ENCODE measurements at regions not wholly inside any gene's neighbourhood (a gene's known extent, or its start where the extent isn't known, plus 50 kb on each side); places are given as distances from the start of the nearest gene placed in this dataset.
"Not testable (repeated sequence)": the region's sequence is repeated elsewhere in the genome, so short reads cannot be mapped to it uniquely, and the experiment has no call there.

DNA sequence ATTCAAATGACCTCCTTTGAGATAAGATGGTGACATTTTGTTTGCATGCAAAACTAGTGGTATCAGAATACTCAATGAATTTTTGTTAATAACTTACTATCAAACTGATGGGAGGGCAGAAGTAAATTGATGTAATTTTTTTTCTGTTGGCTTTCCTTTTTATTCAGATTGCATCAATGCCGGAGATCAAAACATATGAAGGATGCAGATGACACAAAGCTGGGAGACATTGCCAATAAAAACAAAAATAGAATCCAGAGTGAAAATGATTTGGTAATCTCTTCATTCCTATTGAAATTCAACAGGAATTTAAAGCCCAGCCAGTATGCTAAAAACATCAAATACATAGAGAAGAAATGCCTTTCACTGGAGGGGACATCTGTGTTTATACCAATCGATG lies 1655.3 kb upstream of the C9orf72 start:
- Histone ChIP-seq H3K36me3 (ENCODE audit: insufficient read depth, low read depth, low read length) (no peaks in the 10 kb centered on the region), H3K4me1 (ENCODE audit: insufficient read depth, low read length) (no peaks in the 10 kb centered on the region), H3K27ac (ENCODE audit: low read length) (no peak overlapping the region), H3K4me3 (ENCODE audit: low read length) (no peak overlapping the region), H3K9ac (ENCODE audit: low read depth, low read length) (no peak overlapping the region), H3K27me3 (ENCODE audit: insufficient read depth, low read length) (no peaks in the 10 kb centered on the region), H3K9me3 (ENCODE audit: insufficient read depth, low read depth, low read length) (no peaks in the 10 kb centered on the region)

DNA sequence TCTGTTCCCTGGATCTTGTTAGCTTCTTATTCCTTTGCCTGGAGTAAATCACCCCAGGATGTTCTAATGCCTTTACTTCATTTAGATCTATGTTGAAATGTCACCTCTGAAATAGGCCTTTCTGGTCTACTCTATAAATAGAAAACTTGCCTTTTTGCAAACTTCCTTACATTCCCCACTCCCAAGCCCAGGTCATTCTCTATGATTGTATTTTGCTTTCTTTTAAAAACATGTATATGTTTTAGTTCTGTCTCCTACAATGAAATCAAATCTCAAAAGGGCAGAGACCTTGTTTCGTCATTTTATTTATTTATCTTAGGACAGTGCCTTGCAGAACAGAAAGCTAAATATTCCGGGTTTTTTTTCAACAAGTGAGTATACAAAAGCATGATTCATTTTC lies 1657.7 kb upstream of the C9orf72 start:
- no peaks in the 10 kb centered on the region for H3K9me3 ChIP-seq (ENCODE audit: insufficient read depth, low read depth, low read length)

DNA sequence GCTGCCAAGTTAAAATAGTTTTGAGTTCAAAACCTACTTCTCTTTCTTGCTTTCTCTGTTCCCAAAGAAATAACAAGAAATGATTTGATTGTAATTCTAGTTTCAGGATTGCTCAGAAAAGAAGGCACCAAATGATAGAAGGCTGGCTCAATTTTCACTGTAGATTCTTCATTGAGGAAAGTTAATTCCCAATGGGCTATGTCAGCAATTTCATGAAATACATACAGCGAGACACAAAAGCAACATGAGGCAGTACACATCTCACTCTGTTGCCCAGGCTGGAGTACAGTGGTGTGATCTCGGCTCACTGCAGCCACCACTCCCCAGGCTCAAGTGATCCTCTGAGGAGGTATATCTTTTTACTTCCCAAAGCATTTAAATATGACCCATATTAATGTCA lies 1659.9 kb upstream of the C9orf72 start:
- no peak overlapping the region for H3K9ac ChIP-seq (ENCODE audit: low read depth, low read length)
- H3K36me3 ChIP-seq (ENCODE audit: insufficient read depth, low read depth, low read length): no peaks in the 10 kb centered on the region
- H3K4me1 ChIP-seq (ENCODE audit: insufficient read depth, low read length): no peaks in the 10 kb centered on the region
- H3K27ac ChIP-seq (ENCODE audit: low read length): no peak overlapping the region
- H3K27me3 ChIP-seq (ENCODE audit: insufficient read depth, low read length): no peaks in the 10 kb centered on the region
- no peaks in the 10 kb centered on the region for H3K9me3 ChIP-seq (ENCODE audit: insufficient read depth, low read depth, low read length)
- H3K4me3 ChIP-seq (ENCODE audit: low read length): no peak overlapping the region

More for the DNA sequence above, 1657.7 kb upstream of the C9orf72 start:
- no peaks in the 10 kb centered on the region for H3K36me3 ChIP-seq (ENCODE audit: insufficient read depth, low read depth, low read length)
- H3K27me3 ChIP-seq (ENCODE audit: insufficient read depth, low read length): no peaks in the 10 kb centered on the region
- H3K4me3 ChIP-seq (ENCODE audit: low read length): no peak overlapping the region
- H3K4me1 ChIP-seq (ENCODE audit: insufficient read depth, low read length): no peaks in the 10 kb centered on the region
- H3K27ac ChIP-seq (ENCODE audit: low read length): no peak overlapping the region
- no peak overlapping the region for H3K9ac ChIP-seq (ENCODE audit: low read depth, low read length)

DNA sequence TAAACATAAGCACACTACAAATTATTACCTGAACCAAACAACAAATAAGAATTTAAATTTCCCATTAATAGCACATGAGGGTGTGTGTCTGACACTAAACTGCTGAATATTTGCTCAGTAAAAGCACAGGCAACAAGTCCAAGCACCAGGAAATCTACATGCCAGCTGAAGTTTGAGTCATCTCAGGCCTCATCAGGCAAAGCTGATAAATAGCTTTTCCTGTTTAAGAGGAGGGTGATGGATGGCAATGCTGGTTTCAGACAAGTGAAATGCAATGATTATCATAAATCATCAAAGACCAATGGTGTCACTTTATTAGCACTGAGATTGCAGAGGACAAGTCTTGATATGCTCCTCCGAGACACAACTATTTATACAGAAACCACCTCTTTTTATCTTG lies 1668.0 kb upstream of the C9orf72 start:
- Histone ChIP-seq H3K9me3 (ENCODE audit: insufficient read depth, low read depth, low read length) (no peaks in the 10 kb centered on the region), H3K27ac (ENCODE audit: low read length) (no peak overlapping the region), H3K4me1 (ENCODE audit: insufficient read depth, low read length) (no peaks in the 10 kb centered on the region)

DNA sequence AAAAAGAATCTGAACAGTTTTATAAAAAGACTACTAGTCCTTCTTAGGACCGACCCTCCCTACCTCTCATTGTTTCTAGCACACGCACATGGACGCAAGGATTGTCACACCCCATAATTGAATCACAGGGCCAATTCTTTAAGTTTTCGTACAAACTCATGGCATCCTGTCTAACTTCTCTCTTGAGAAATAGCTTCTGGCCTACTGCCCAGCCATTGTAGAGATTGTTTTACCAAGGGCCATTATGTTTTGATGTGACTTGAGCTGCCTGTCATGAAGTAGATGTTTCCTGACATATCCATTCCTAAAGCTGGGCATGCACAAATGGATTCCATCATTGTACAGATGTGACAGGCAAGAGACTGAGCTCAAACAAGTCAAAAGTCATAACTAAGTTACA lies 1672.1 kb upstream of the C9orf72 start:
- Histone ChIP-seq H3K27ac (ENCODE audit: low read length) (no peak overlapping the region), H3K27me3 (ENCODE audit: insufficient read depth, low read length) (no peaks in the 10 kb centered on the region), H3K9ac (ENCODE audit: low read depth, low read length) (no peak overlapping the region), H3K4me3 (ENCODE audit: low read length) (no peak overlapping the region), H3K36me3 (ENCODE audit: insufficient read depth, low read depth, low read length) (no peaks in the 10 kb centered on the region), H3K9me3 (ENCODE audit: insufficient read depth, low read depth, low read length) (no peaks in the 10 kb centered on the region), H3K4me1 (ENCODE audit: insufficient read depth, low read length) (no peaks in the 10 kb centered on the region)

More for the DNA sequence above, 1668.0 kb upstream of the C9orf72 start:
- Histone ChIP-seq H3K36me3 (ENCODE audit: insufficient read depth, low read depth, low read length) (no peaks in the 10 kb centered on the region), H3K9ac (ENCODE audit: low read depth, low read length) (no peak overlapping the region), H3K27me3 (ENCODE audit: insufficient read depth, low read length) (no peaks in the 10 kb centered on the region), H3K4me3 (ENCODE audit: low read length) (no peak overlapping the region)

DNA sequence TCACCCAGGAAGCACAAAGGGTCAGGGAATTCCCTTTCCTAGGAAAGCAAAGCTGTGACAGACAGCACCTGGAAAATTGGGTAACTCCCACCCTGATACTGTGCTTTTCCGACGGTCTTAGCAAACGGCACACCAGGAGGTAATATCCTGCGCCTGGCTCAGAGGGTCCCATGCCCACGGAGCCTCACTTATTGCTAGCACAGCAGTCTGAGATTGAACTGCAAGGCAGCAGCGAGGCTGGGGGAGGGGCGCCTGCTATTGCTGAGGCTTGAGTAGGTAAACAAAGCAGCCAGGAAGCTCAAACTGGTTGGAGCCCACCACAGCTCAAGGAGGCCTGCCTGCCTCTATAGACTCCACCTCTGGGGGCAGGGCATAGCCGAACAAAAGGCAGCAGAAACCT lies 1697.1 kb upstream of the C9orf72 start:
- H3K27ac ChIP-seq (ENCODE audit: low read length); H3K36me3 ChIP-seq (ENCODE audit: insufficient read depth, low read depth, low read length); H3K4me3 ChIP-seq (ENCODE audit: low read length); H3K4me1 ChIP-seq (ENCODE audit: insufficient read depth, low read length); H3K9ac ChIP-seq (ENCODE audit: low read depth, low read length); H3K27me3 ChIP-seq (ENCODE audit: insufficient read depth, low read length); H3K9me3 ChIP-seq (ENCODE audit: insufficient read depth, low read depth, low read length): not testable (repeated sequence)

DNA sequence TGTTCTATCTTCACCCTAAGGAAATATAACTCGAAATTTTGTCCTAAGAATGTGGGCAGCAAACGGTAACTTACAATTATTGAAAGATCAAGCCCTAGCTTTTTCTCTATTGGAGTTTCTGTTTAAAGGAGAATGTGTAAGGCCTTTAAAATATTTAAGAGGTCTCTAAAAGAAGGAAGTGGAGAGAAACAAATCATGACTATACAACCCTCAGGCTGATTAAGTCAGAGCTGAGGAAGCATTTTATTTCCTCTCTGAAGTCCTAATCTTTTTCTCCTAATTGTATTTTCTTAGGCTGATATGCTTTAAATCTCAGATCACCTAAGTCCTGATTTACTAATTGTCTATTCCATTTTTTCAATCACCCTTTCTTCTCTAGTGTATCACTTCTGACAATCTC lies 1708.8 kb upstream of the C9orf72 start:
- Histone ChIP-seq H3K27me3 (ENCODE audit: insufficient read depth, low read length) (no peaks in the 10 kb centered on the region), H3K9me3 (ENCODE audit: insufficient read depth, low read depth, low read length) (no peaks in the 10 kb centered on the region), H3K4me3 (ENCODE audit: low read length) (no peak overlapping the region), H3K4me1 (ENCODE audit: insufficient read depth, low read length) (no peaks in the 10 kb centered on the region; the same call in 1 of the 2 replicates), H3K27ac (ENCODE audit: low read length) (no peak overlapping the region), H3K9ac (ENCODE audit: low read depth, low read length) (no peak overlapping the region), H3K36me3 (ENCODE audit: insufficient read depth, low read depth, low read length) (no peaks in the 10 kb centered on the region)

DNA sequence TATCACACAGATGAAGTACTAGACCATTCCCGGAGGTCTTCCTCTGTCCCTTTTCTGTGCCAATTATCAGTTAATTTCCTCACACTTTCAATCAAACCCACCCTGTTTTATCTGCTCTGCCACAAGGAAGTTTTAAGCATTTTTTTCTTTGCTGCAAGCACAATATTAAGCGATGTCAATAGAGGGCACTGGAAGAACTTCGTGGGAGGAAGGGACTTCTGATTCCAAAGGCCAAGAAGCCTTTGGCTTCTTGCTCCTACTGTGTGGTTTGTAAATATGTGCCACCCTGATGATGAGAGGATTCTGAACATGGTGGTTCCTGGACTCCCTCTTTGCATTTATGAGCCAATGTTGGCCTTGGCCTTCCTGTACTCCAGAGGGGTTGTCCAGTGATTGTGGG lies 1712.5 kb upstream of the C9orf72 start:
- Histone ChIP-seq H3K9me3 (ENCODE audit: insufficient read depth, low read depth, low read length) (no peaks in the 10 kb centered on the region), H3K27ac (ENCODE audit: low read length) (no peak overlapping the region), H3K4me1 (ENCODE audit: insufficient read depth, low read length) (no peaks in the 10 kb centered on the region; the same call in 1 of the 2 replicates), H3K4me3 (ENCODE audit: low read length) (no peak overlapping the region), H3K36me3 (ENCODE audit: insufficient read depth, low read depth, low read length) (no peaks in the 10 kb centered on the region), H3K9ac (ENCODE audit: low read depth, low read length) (no peak overlapping the region), H3K27me3 (ENCODE audit: insufficient read depth, low read length) (no peaks in the 10 kb centered on the region)

DNA sequence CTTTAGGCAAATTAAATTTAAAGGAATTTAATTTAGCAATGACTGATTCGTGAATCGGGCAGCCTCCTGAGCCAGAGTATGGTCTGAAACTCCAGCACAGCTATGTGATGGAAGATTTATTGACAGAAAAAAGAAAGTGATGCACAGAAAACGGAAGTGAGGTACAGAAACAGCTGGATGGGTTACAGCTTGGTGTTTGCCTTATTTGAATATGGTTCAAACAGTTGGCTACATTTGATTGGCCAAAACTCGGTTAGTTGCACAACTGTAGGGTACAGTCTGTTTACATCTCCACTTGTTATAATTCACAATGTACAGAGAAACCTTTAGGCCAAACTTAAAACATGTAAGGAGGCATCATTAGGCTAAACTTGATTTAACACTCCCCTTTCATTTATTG lies 1716.1 kb upstream of the C9orf72 start:
- Histone ChIP-seq H3K36me3 (ENCODE audit: insufficient read depth, low read depth, low read length) (no peaks in the 10 kb centered on the region), H3K27ac (ENCODE audit: low read length) (no peak overlapping the region), H3K27me3 (ENCODE audit: insufficient read depth, low read length) (no peaks in the 10 kb centered on the region), H3K4me3 (ENCODE audit: low read length) (no peak overlapping the region), H3K9ac (ENCODE audit: low read depth, low read length) (no peak overlapping the region), H3K4me1 (ENCODE audit: insufficient read depth, low read length) (no peaks in the 10 kb centered on the region; the same call in 1 of the 2 replicates), H3K9me3 (ENCODE audit: insufficient read depth, low read depth, low read length) (peaks cover 10% of the 10 kb centered on the region; the same call in 1 of the 2 replicates)

DNA sequence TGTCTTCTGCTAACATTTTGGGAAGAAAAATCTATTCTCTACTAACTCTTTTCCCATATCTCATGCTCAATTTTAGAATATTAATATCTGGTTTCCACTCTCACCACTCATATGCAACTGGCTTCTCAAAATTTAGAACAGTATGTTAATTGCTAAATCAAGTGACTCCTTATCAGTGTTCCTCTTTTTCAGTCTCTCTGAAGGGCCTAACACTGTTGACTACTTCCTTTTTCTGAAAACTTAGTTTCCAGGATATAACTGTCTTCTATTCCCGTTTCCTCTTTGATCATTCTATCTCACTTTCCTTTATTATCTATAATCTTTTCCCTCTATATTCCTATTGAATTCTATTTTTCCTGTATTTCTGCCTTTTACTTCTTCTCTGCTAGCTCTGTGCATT lies 1717.2 kb upstream of the C9orf72 start:
- Histone ChIP-seq H3K9ac (ENCODE audit: low read depth, low read length) (no peak overlapping the region), H3K4me1 (ENCODE audit: insufficient read depth, low read length) (no peaks in the 10 kb centered on the region; the same call in 1 of the 2 replicates), H3K27ac (ENCODE audit: low read length) (no peak overlapping the region)

DNA sequence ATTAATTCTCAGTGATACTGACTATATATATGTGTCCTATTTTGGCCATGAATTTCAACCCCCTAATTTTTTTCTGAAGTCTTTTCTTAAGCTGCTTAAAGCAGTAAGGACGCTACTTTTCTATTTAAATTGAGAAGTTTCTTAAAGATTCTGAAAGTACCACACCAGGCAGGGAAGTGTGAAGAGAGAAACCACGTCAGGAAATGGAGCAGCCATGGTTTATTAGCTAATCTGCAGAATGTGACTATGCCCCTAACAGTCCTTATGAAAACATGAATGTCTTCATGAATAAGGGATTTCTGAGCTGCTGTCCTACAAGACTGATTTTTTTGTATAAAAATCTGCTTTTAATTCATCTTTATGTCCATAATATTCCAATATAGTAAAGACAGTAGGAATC lies 1724.3 kb upstream of the C9orf72 start:
- H3K4me1 ChIP-seq (ENCODE audit: insufficient read depth, low read length): no peaks in the 10 kb centered on the region
- H3K9me3 ChIP-seq (ENCODE audit: insufficient read depth, low read depth, low read length): peaks cover 10% of the 10 kb centered on the region; the same call in 1 of the 2 replicates
- no peak overlapping the region for H3K27ac ChIP-seq (ENCODE audit: low read length)
- no peaks in the 10 kb centered on the region for H3K27me3 ChIP-seq (ENCODE audit: insufficient read depth, low read length)
- no peaks in the 10 kb centered on the region for H3K36me3 ChIP-seq (ENCODE audit: insufficient read depth, low read depth, low read length)
- no peak overlapping the region for H3K4me3 ChIP-seq (ENCODE audit: low read length)
- H3K9ac ChIP-seq (ENCODE audit: low read depth, low read length): no peak overlapping the region

More for the DNA sequence above, 1717.2 kb upstream of the C9orf72 start:
- no peak overlapping the region for H3K4me3 ChIP-seq (ENCODE audit: low read length)
- H3K36me3 ChIP-seq (ENCODE audit: insufficient read depth, low read depth, low read length): no peaks in the 10 kb centered on the region
- peaks cover 10% of the 10 kb centered on the region; the same call in 1 of the 2 replicates for H3K9me3 ChIP-seq (ENCODE audit: insufficient read depth, low read depth, low read length)
- H3K27me3 ChIP-seq (ENCODE audit: insufficient read depth, low read length): no peaks in the 10 kb centered on the region

DNA sequence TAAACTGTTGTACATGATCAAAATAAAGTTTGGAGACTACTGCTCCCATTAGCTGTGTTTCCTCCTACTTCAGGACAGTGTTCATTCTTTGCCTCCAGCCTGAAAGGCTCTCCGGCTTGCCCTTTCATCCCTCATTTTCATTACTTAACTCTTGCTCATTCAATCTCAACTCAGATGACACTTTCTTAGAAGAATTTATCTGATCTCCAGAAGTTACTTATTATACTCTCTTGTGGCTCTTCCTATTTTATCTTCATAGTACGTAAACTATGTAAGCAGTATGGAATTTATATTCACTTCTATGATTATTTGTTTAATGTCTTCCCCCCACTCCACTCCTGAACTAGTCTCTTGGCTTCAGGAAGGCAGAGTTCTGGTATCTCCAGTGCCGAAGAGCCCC lies 1737.9 kb upstream of the C9orf72 start:
- Histone ChIP-seq H3K27me3 (ENCODE audit: insufficient read depth, low read length) (no peaks in the 10 kb centered on the region), H3K9ac (ENCODE audit: low read depth, low read length) (no peak overlapping the region), H3K4me3 (ENCODE audit: low read length) (no peak overlapping the region), H3K36me3 (ENCODE audit: insufficient read depth, low read depth, low read length) (no peaks in the 10 kb centered on the region), H3K4me1 (ENCODE audit: insufficient read depth, low read length) (no peaks in the 10 kb centered on the region), H3K9me3 (ENCODE audit: insufficient read depth, low read depth, low read length) (no peaks in the 10 kb centered on the region), H3K27ac (ENCODE audit: low read length) (no peak overlapping the region)

DNA sequence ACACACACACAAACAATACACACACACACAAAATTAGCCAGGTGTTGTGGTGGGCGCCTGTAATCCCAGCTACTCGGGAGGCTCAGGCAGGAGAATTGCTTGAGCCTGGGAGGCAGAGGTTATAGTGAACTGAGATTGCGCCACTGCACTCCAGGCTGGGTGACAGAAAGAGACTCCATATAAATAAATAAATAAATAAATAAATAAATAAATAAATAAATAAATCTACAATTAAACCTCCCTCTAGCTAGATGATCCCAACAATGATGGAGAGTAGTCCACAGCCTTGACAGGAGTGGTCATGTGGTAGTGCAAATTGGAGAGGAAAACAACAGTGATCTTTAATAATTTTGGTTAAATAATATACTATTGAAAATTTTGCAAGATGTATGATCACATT lies 1739.0 kb upstream of the C9orf72 start:
- H3K36me3 ChIP-seq (ENCODE audit: insufficient read depth, low read depth, low read length): no peaks in the 10 kb centered on the region
- no peak overlapping the region for H3K4me3 ChIP-seq (ENCODE audit: low read length)
- H3K27ac ChIP-seq (ENCODE audit: low read length): no peak overlapping the region
- no peaks in the 10 kb centered on the region for H3K9me3 ChIP-seq (ENCODE audit: insufficient read depth, low read depth, low read length)
- H3K27me3 ChIP-seq (ENCODE audit: insufficient read depth, low read length): no peaks in the 10 kb centered on the region
- H3K4me1 ChIP-seq (ENCODE audit: insufficient read depth, low read length): no peaks in the 10 kb centered on the region
- no peak overlapping the region for H3K9ac ChIP-seq (ENCODE audit: low read depth, low read length)

All from iPS-20b (cell line).